HEK293T (cell line): ENCODE measurements at regions not wholly inside any gene's neighbourhood (a gene's known extent, or its start where the extent isn't known, plus 50 kb on each side); places are given as distances from the start of the nearest gene placed in this dataset.

Experiments
- CTCF ChIA-PET: fragments of 350-600 bp; formaldehyde crosslinking; extraction: SDS; loops from one replicate; lab custom pipeline; 2021; ENCODE audit warnings: antibody characterized with exemption, inconsistent platforms; lab: Yijun Ruan, JAX
- POLR2A ChIA-PET: fragments of 350-600 bp; formaldehyde crosslinking; extraction: SDS; loops from one replicate; lab custom pipeline; 2020; ENCODE audit warnings: antibody characterized with exemption, inconsistent platforms; lab: Yijun Ruan, JAX
- DNase-seq: peaks from one replicate; pipeline ENCODE4 v3.0.0; 2012; ENCODE audit warnings: mixed read lengths; ENCODE audit errors: extremely low spot score
- ARNT ChIP-seq: fragments of 450-650 bp; IDR thresholded peaks from 2 replicates; pipeline ENCODE4 v1.6.1; 2017; ENCODE audit warnings: mild to moderate bottlenecking
- BHLHE40 ChIP-seq: fragments of 450-650 bp; IDR thresholded peaks from 2 replicates; pipeline ENCODE4 v1.6.1; 2016; ENCODE audit warnings: mild to moderate bottlenecking, moderate library complexity, borderline replicate concordance
- CTBP1 ChIP-seq: fragments of 450-650 bp; IDR thresholded peaks from 2 replicates; pipeline ENCODE4 v1.6.1; 2016; ENCODE audit warnings: borderline replicate concordance
- ELF4 ChIP-seq: fragments of 450-650 bp; IDR thresholded peaks from 2 replicates; pipeline ENCODE4 v1.6.1; 2017; ENCODE audit warnings: antibody characterized with exemption
- FOXA1 ChIP-seq: fragments of 450-650 bp; IDR thresholded peaks from 2 replicates; pipeline ENCODE4 v1.6.1; 2016; ENCODE audit warnings: mild to moderate bottlenecking
- FOXK2 ChIP-seq: fragments of 450-650 bp; IDR thresholded peaks from 2 replicates; pipeline ENCODE4 v1.6.1; 2016; ENCODE audit warnings: mild to moderate bottlenecking
- FOXM1 ChIP-seq: fragments of 450-650 bp; IDR thresholded peaks from 2 replicates; pipeline ENCODE4 v1.6.1; 2017; ENCODE audit warnings: mild to moderate bottlenecking, borderline replicate concordance
- HDGF ChIP-seq: fragments of 450-650 bp; IDR thresholded peaks from 2 replicates; pipeline ENCODE4 v1.6.1; 2017; ENCODE audit warnings: antibody characterized with exemption, borderline replicate concordance
- L3MBTL2 ChIP-seq: fragments of 450-650 bp; conservative IDR thresholded peaks from 2 replicates; pipeline ENCODE4 v1.6.1; 2016; ENCODE audit warnings: mild to moderate bottlenecking
- LEF1 ChIP-seq: fragments of 450-650 bp; IDR thresholded peaks from 2 replicates; pipeline ENCODE4 v1.6.1; 2017; ENCODE audit warnings: mild to moderate bottlenecking, borderline replicate concordance
- NFRKB ChIP-seq: fragments of 450-650 bp; IDR thresholded peaks from 2 replicates; pipeline ENCODE4 v1.6.1; 2016; ENCODE audit warnings: mild to moderate bottlenecking, moderate library complexity
- PKNOX1 ChIP-seq: fragments of 450-650 bp; IDR thresholded peaks from 2 replicates; pipeline ENCODE4 v1.6.1; 2016
- SP1 ChIP-seq: fragments of 450-650 bp; IDR thresholded peaks from 2 replicates; pipeline ENCODE4 v1.6.1; 2017
- SUZ12 ChIP-seq: fragments of 450-650 bp; IDR thresholded peaks from 2 replicates; pipeline ENCODE4 v1.6.1; 2016; ENCODE audit warnings: mild to moderate bottlenecking
- TARDBP ChIP-seq: fragments of 450-650 bp; IDR thresholded peaks from 2 replicates; pipeline ENCODE4 v1.6.1; 2016
- ZNF384 ChIP-seq: fragments of 450-650 bp; IDR thresholded peaks from 2 replicates; pipeline ENCODE4 v1.6.1; 2016

DNA sequence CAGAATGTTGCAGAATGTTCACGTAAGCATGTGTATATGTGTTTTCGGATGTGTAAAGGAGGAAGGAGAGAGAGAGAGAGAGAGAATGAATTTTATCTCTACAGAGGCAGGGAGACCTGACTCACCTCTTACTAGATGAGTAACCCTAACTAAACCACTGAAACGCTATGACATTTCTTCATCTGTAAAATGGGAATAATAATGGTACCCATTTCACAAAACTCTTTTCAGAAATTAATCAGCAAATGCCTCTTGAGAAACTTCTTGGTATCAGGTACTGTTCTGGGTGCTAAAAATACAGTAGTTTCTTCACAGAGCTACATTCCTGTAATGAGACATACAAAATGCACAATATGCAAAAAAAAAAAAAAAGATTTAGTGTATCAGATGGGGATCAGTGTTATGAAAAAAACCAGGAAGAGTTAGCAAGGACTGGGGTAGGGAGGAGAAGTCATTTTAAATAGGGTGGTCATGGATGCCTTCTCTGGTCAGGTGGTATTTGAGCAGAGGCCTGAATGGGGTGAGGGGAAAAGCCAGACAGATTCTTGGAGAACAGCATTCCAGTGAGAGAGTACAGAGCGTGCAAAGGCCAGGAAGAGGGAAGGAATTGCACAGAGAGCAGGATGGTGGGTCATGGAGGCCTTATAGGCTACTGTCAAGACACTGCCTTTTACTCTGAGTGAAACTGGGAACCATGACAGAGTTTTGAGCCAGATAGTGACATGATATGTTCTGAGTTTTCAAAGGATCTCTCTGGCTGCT, 84.9 kb upstream of the SPANXB1 start:
- CTCF ChIA-PET, result interaction anchor here (0.6 to 1.0 kb wide), 5 partner anchors 12 to 456 kb away, joined by 3 to 5 read pairs (median 3); no protein-coding TSS in a partner anchor
- POLR2A ChIA-PET, result no interaction called here
- no peak for TF ChIP-seq SP1
- no peak for TF ChIP-seq HDGF
- no peak for TF ChIP-seq TARDBP
- no peak for TF ChIP-seq L3MBTL2
- no peak for TF ChIP-seq FOXM1
- no peak for TF ChIP-seq LEF1
- no peak for TF ChIP-seq BHLHE40
- TF ChIP-seq NFRKB, result no peak
- no peak for TF ChIP-seq ELF4
- TF ChIP-seq SUZ12, result no peak
- TF ChIP-seq FOXA1, result no peak
- no peak for TF ChIP-seq CTBP1
- TF ChIP-seq FOXK2, result no peak
- TF ChIP-seq ZNF384, result no peak
- TF ChIP-seq PKNOX1, result no peak
- no peak for TF ChIP-seq ARNT
- no peak for DNase-seq

GRCh38 chrX:140918398-140919038, 83.9 kb upstream of the SPANXB1 start:
- TF ChIP-seq SUZ12 (no peak), CTBP1 (no peak), ZNF384 (peak; percentile 97), ARNT (no peak)
- peak; percentile 53 for DNase-seq
- POLR2A ChIA-PET, result no interaction called here
- CTCF ChIA-PET, result interaction anchor here (0.6 to 1.0 kb wide), 4 partner anchors 44 to 455 kb away, joined by 3 to 5 read pairs (median 4); no protein-coding TSS in a partner anchor

DNA sequence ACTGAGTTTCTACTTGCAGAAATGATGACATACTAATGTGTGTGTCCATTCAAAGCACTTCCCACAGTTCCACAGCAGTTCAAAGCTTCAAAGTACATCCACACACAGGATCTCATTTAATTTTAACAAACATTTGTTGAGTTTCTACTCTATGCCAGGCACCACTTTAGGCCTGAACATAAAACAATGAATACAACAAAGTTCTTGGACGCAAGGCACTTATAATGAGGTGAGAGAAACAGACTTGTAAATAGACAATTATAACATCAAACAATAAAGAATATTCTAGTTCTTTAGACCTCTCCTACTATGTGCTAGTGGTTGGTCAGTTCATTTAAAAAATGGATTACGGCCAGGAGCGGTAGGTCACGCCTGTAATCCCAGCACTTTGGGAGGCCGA, 82.0 kb upstream of the SPANXB1 start:
- ChIA-PET POLR2A (no interaction called here), CTCF (no interaction called here)
- DNase-seq, result no peak
- TF ChIP-seq ZNF384 (no peak), CTBP1 (no peak), NFRKB (no peak), SP1 (no peak), ARNT (no peak), HDGF (no peak), BHLHE40 (no peak), TARDBP (no peak), LEF1 (no peak)

DNA sequence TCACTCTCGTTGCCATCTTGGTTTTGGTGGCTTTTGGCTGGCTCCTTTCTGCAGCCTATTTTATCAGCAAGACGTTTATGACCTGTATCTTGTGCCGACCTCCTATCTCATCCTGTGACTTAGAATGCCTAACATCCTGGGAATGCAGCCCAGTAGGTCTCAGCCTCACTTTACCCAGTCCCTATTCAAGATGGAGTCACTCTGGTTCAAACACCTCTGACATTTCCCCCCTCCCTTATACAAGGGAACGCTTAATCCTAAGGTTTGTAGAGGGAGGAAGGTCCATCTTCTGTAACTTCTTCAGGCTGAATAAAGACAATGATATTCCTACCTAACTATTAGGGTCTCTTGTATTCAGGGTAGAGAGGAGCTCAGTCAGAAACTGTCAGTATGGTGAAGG, 79.3 kb upstream of the SPANXB1 start:
- ChIA-PET CTCF (no interaction called here), POLR2A (no interaction called here)
- no peak for DNase-seq
- no peak for TF ChIP-seq TARDBP
- TF ChIP-seq FOXK2, result no peak
- TF ChIP-seq ARNT, result no peak
- TF ChIP-seq SP1, result no peak
- no peak for TF ChIP-seq ELF4
- no peak for TF ChIP-seq LEF1
- TF ChIP-seq HDGF, result no peak
- TF ChIP-seq FOXA1, result no peak
- TF ChIP-seq CTBP1, result no peak
- no peak for TF ChIP-seq BHLHE40

DNA sequence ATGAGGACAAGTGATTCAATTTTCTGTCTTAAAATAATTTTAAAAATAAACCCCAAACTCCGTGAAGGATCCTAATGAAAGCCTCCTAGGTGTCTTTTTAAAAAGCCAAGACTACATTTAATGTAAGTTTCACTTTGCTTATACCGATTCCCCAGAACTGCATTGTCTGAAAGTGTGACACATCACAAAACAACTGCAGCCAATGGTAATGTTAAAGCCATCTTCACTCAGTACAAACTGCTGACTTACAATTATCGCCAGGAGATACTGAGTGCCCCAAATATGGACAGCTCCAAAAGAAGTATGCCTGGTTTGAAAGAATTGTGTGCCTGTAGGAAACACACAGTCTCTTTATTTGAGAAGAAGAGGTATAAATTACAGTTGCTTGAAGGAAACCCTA, 73.7 kb upstream of the SPANXB1 start:
- DNase-seq, result no peak
- POLR2A ChIA-PET, result no interaction called here
- CTCF ChIA-PET, result no interaction called here
- TF ChIP-seq SP1 (no peak), NFRKB (no peak), PKNOX1 (no peak), ARNT (no peak)

DNA sequence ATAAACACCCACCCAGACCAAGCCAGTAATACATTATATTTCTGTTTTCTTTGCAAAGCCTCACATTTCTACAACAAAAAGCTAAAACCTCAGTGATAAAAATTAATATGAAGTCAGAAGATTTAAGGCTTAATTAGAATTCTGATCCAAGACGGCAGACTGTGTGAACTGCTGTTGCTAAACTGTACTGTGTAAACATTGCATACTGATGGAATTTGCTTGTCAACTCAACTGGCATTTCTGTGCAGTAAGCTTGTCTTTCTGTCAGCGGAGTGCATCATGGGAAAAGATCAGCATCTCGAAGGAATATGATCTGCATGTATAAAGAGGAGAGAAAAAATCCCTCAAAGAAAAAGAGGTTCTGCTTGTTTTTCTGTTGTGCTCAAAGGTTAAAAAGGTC, 69.4 kb upstream of the SPANXB1 start:
- TF ChIP-seq CTBP1 (no peak), SUZ12 (no peak), L3MBTL2 (no peak), BHLHE40 (no peak), NFRKB (no peak), FOXK2 (no peak)
- ChIA-PET POLR2A (no interaction called here), CTCF (no interaction called here)
- DNase-seq, result no peak
